HEK293T (cell line): ENCODE measurements at regions not wholly inside any gene's neighbourhood (a gene's known extent, or its start where the extent isn't known, plus 50 kb on each side); places are given as distances from the start of the nearest gene placed in this dataset.

ENCODE experiments used
- ARNT ChIP-seq: fragments of 450-650 bp; IDR thresholded peaks from 2 replicates; pipeline ENCODE4 v1.6.1; 2017; ENCODE audit warnings: mild to moderate bottlenecking
- BHLHE40 ChIP-seq: fragments of 450-650 bp; IDR thresholded peaks from 2 replicates; pipeline ENCODE4 v1.6.1; 2016; ENCODE audit warnings: mild to moderate bottlenecking, moderate library complexity, borderline replicate concordance
- ELF4 ChIP-seq: fragments of 450-650 bp; IDR thresholded peaks from 2 replicates; pipeline ENCODE4 v1.6.1; 2017; ENCODE audit warnings: antibody characterized with exemption
- FOXA1 ChIP-seq: fragments of 450-650 bp; IDR thresholded peaks from 2 replicates; pipeline ENCODE4 v1.6.1; 2016; ENCODE audit warnings: mild to moderate bottlenecking
- FOXK2 ChIP-seq: fragments of 450-650 bp; IDR thresholded peaks from 2 replicates; pipeline ENCODE4 v1.6.1; 2016; ENCODE audit warnings: mild to moderate bottlenecking
- L3MBTL2 ChIP-seq: fragments of 450-650 bp; conservative IDR thresholded peaks from 2 replicates; pipeline ENCODE4 v1.6.1; 2016; ENCODE audit warnings: mild to moderate bottlenecking
- LEF1 ChIP-seq: fragments of 450-650 bp; IDR thresholded peaks from 2 replicates; pipeline ENCODE4 v1.6.1; 2017; ENCODE audit warnings: mild to moderate bottlenecking, borderline replicate concordance
- SP1 ChIP-seq: fragments of 450-650 bp; IDR thresholded peaks from 2 replicates; pipeline ENCODE4 v1.6.1; 2017
- SUZ12 ChIP-seq: fragments of 450-650 bp; IDR thresholded peaks from 2 replicates; pipeline ENCODE4 v1.6.1; 2016; ENCODE audit warnings: mild to moderate bottlenecking
- TF ChIP-seq, protein P1 (sequence below): fragments of 450-650 bp; IDR thresholded peaks from 2 replicates; pipeline ENCODE4 v1.6.1; 2016

- TF ChIP-seq ELF4: no peak
- TF ChIP-seq ARNT: no peak
- TF ChIP-seq SUZ12: no peak
- TF ChIP-seq BHLHE40: no peak
- TF ChIP-seq SP1: no peak
- no peak for TF ChIP-seq LEF1
- TF ChIP-seq, protein P1, sequence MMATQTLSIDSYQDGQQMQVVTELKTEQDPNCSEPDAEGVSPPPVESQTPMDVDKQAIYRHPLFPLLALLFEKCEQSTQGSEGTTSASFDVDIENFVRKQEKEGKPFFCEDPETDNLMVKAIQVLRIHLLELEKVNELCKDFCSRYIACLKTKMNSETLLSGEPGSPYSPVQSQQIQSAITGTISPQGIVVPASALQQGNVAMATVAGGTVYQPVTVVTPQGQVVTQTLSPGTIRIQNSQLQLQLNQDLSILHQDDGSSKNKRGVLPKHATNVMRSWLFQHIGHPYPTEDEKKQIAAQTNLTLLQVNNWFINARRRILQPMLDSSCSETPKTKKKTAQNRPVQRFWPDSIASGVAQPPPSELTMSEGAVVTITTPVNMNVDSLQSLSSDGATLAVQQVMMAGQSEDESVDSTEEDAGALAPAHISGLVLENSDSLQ: no peak
- no peak for TF ChIP-seq FOXK2
- TF ChIP-seq FOXA1: no peak
- no peak for TF ChIP-seq L3MBTL2
These were observed 491.5 kb upstream of the B3GALT2 start for GRCh38 chr1:193677874-193678273.
